ENCODE measurements at regions not wholly inside any gene's neighbourhood (a gene's known extent, or its start where the extent isn't known, plus 50 kb on each side); places are given as distances from the start of the nearest gene placed in this dataset.

GRCh38 chr14:40574780-40575179 lies 1031.9 kb upstream of the LRFN5 start:
- no peak for TF ChIP-seq CTCF (conservative IDR thresholded peaks at IDR 0.05; ENCODE audit: low read depth, low read length)
- no peak overlapping the region for H3K4me3 ChIP-seq (ENCODE audit: low read length)
- DNase-seq (ENCODE audit: low read depth): no peak

- no peak for DNase-seq (ENCODE audit: low read depth)
- TF ChIP-seq CTCF (conservative IDR thresholded peaks at IDR 0.05; ENCODE audit: low read depth, low read length): no peak
- H3K4me3 ChIP-seq (ENCODE audit: low read length): no peak overlapping the region
These were observed 1081.4 kb upstream of the LRFN5 start for GRCh38 chr14:40525314-40525713.

GRCh38 chr14:40523123-40523522 lies 1083.6 kb upstream of the LRFN5 start:
- DNase-seq (ENCODE audit: low read depth): no peak
- H3K4me3 ChIP-seq (ENCODE audit: low read length): no peak overlapping the region
- no peak for TF ChIP-seq CTCF (conservative IDR thresholded peaks at IDR 0.05; ENCODE audit: low read depth, low read length)

- DNase-seq (ENCODE audit: low read depth): no peak
- TF ChIP-seq CTCF (conservative IDR thresholded peaks at IDR 0.05; ENCODE audit: low read depth, low read length): no peak
- no peak overlapping the region for H3K4me3 ChIP-seq (ENCODE audit: low read length)
These were observed 1062.2 kb upstream of the FBXO33 start for GRCh38 chr14:40494483-40494882.

GRCh38 chr14:40487824-40488223 lies 1055.6 kb upstream of the FBXO33 start:
- no peak overlapping the region for H3K4me3 ChIP-seq (ENCODE audit: low read length)
- TF ChIP-seq CTCF (conservative IDR thresholded peaks at IDR 0.05; ENCODE audit: low read depth, low read length): no peak
- DNase-seq (ENCODE audit: low read depth): no peak

- DNase-seq (ENCODE audit: low read depth): no peak
- no peak overlapping the region for H3K4me3 ChIP-seq (ENCODE audit: low read length)
- TF ChIP-seq CTCF (conservative IDR thresholded peaks at IDR 0.05; ENCODE audit: low read depth, low read length): no peak
These were observed 1053.5 kb upstream of the FBXO33 start for GRCh38 chr14:40485688-40486087.

GRCh38 chr14:40476005-40476404 lies 1043.8 kb upstream of the FBXO33 start:
- H3K4me3 ChIP-seq (ENCODE audit: low read length): no peak overlapping the region
- no peak for DNase-seq (ENCODE audit: low read depth)
- TF ChIP-seq CTCF (conservative IDR thresholded peaks at IDR 0.05; ENCODE audit: low read depth, low read length): no peak
